Breast epithelium (tissue), 4 donors: ENCODE measurements at regions not wholly inside any gene's neighbourhood (a gene's known extent, or its start where the extent isn't known, plus 50 kb on each side); places are given as distances from the start of the nearest gene placed in this dataset.

Source experiments
- DNase-seq, 2 donors: peaks; one replicate each; pipeline ENCODE4 v3.0.0-alpha.2; 2019; ENCODE audit warnings: low spot score in 2 of 2
- H3K27ac ChIP-seq, 2 donors: fragments of 200-600 bp; sonication (generic) in 1 of 2; one replicate each; pipeline ENCODE4 v1.5.1; 2016 to 2019; ENCODE audit warnings: mild to moderate bottlenecking in 1 of 2
- H3K27me3 ChIP-seq, 2 donors: fragments of 200-600 bp; sonication (generic) in 1 of 2; one replicate each; pipeline versions ENCODE4 v1.5.1 to v1.6.0; 2017 to 2019; ENCODE audit warnings: control low read depth in 1 of 2, mild to moderate bottlenecking in 1 of 2
- H3K36me3 ChIP-seq: fragments of 200-600 bp; one replicate; pipeline ENCODE4 v1.5.1; 2019
- H3K4me1 ChIP-seq, 2 donors: fragments of 200-600 bp; sonication (generic); one replicate each; pipeline ENCODE4 v1.5.1; 2016 to 2019; ENCODE audit warnings: control low read depth in 1 of 2
- H3K4me3 ChIP-seq, 3 donors: fragments of 200-600 bp; sonication (generic); 1 replicate in 2 of 3; 2 replicates in 1 of 3; pipeline ENCODE4 v1.5.1; 2016 to 2019; ENCODE audit warnings: mild to moderate bottlenecking in 3 of 3, moderate library complexity in 2 of 3
- H3K9me3 ChIP-seq, 2 donors: fragments of 200-600 bp; sonication (generic) in 1 of 2; one replicate each; pipeline ENCODE4 v1.5.1; 2016 to 2019; ENCODE audit warnings: control low read depth in 1 of 2
- CTCF ChIP-seq, 3 donors: fragments of 450-650 bp; IDR thresholded peaks; one replicate each; pipeline ENCODE4 v1.5.1; 2016 to 2017; ENCODE audit warnings: antibody characterized with exemption in 3 of 3, mild to moderate bottlenecking in 3 of 3, moderate library complexity in 3 of 3
- POLR2A ChIP-seq: fragments of 450-650 bp; IDR thresholded peaks from one replicate; pipeline ENCODE4 v1.6.1; 2016; ENCODE audit warnings: antibody characterized with exemption, mild to moderate bottlenecking, moderate library complexity
- POLR2AphosphoS5 ChIP-seq, 3 donors: sonication (generic); formaldehyde crosslinking; IDR thresholded peaks; one replicate each; pipeline ENCODE4 v1.6.1; 2017; ENCODE audit warnings: antibody characterized with exemption in 3 of 3
- intact Hi-C: fragments of 100-400 bp; cut with DNase I; formaldehyde crosslinking; loops from one replicate; pipeline ENCODE4 v1.15.1; 2023; ENCODE audit warnings: low total_unique reads

- Histone ChIP-seq H3K27ac (no peak overlapping the region), H3K4me1 (no peaks in the 10 kb centered on the region), H3K4me3 (no peak overlapping the region), H3K27me3 (peaks cover 5 to 91% of the 10 kb centered on the region in 2 donors), H3K9me3 (no peaks in the 10 kb centered on the region), H3K36me3 (no peaks in the 10 kb centered on the region)
- TF ChIP-seq CTCF (IDR thresholded peaks at IDR 0.05): no peak
- no peak for TF ChIP-seq POLR2A
- no peak for TF ChIP-seq POLR2AphosphoS5 (IDR thresholded peaks at IDR 0.05)
- intact Hi-C loops: no loop called here
- no peak for DNase-seq
Observed at GRCh38 chr4:1557221-1557597, 126.9 kb downstream of the FAM53A start.

GRCh38 chr4:1556541-1557220 lies 127.4 kb downstream of the FAM53A start:
- H3K27me3 ChIP-seq: peaks cover 5 to 88% of the 10 kb centered on the region in 2 donors
- no peak for DNase-seq
- intact Hi-C loops: no loop called here
- no peaks in the 10 kb centered on the region for H3K36me3 ChIP-seq
- TF ChIP-seq POLR2A (no peak), CTCF (IDR thresholded peaks at IDR 0.05) (no peak), POLR2AphosphoS5 (IDR thresholded peaks at IDR 0.05) (no peak)
- H3K4me1 ChIP-seq: no peaks in the 10 kb centered on the region
- H3K4me3 ChIP-seq: peak overlapping the region in 1 of 3 donors; percentile 25
- H3K9me3 ChIP-seq: no peaks in the 10 kb centered on the region
- H3K27ac ChIP-seq: no peak overlapping the region

- H3K27ac ChIP-seq: no peak overlapping the region
- peaks cover 5 to 81% of the 10 kb centered on the region in 2 donors for H3K27me3 ChIP-seq
- no peak for TF ChIP-seq POLR2AphosphoS5 (IDR thresholded peaks at IDR 0.05)
- no peak for TF ChIP-seq POLR2A
- TF ChIP-seq CTCF (IDR thresholded peaks at IDR 0.05): no peak
- no peak overlapping the region for H3K4me3 ChIP-seq
- no peaks in the 10 kb centered on the region for H3K36me3 ChIP-seq
- intact Hi-C loops: no loop called here
- peak; percentile 75 to 83 for DNase-seq
- H3K4me1 ChIP-seq: no peaks in the 10 kb centered on the region
- H3K9me3 ChIP-seq: no peaks in the 10 kb centered on the region
Observed at GRCh38 chr4:1554876-1555265, 129.2 kb downstream of the FAM53A start.

- Histone ChIP-seq H3K4me1 (no peaks in the 10 kb centered on the region), H3K36me3 (no peaks in the 10 kb centered on the region), H3K4me3 (no peak overlapping the region), H3K27me3 (peaks cover 5 to 76% of the 10 kb centered on the region in 2 donors), H3K9me3 (no peaks in the 10 kb centered on the region), H3K27ac (no peak overlapping the region)
- TF ChIP-seq POLR2AphosphoS5 (IDR thresholded peaks at IDR 0.05) (no peak), CTCF (IDR thresholded peaks at IDR 0.05) (no peak), POLR2A (no peak)
- no peak for DNase-seq
- intact Hi-C loops: no loop called here
Observed at GRCh38 chr4:1554246-1554875, 129.8 kb downstream of the FAM53A start.

GRCh38 chr4:1553365-1553764 lies 130.7 kb downstream of the FAM53A start:
- TF ChIP-seq POLR2A (no peak), POLR2AphosphoS5 (IDR thresholded peaks at IDR 0.05) (no peak), CTCF (IDR thresholded peaks at IDR 0.05) (no peak)
- H3K4me3 ChIP-seq: no peak overlapping the region
- peaks cover 5 to 67% of the 10 kb centered on the region in 2 donors for H3K27me3 ChIP-seq
- no peaks in the 10 kb centered on the region for H3K36me3 ChIP-seq
- H3K4me1 ChIP-seq: peaks cover 0 to 5% of the 10 kb centered on the region in 2 donors
- intact Hi-C loops: no loop called here
- H3K27ac ChIP-seq: no peak overlapping the region
- no peaks in the 10 kb centered on the region for H3K9me3 ChIP-seq
- DNase-seq: no peak
